K562 (cell line): ENCODE measurements at regions not wholly inside any gene's neighbourhood (a gene's known extent, or its start where the extent isn't known, plus 50 kb on each side); places are given as distances from the start of the nearest gene placed in this dataset.

ENCODE experiments used
- ATAC-seq: fragments of 200-7000 bp; cut with Tn5 transposase; 3 replicates; pipeline ENCODE4 v1.9.1; 2020; ENCODE audit warnings: moderate library complexity
- BruUV-seq: library from RNA; stranded (reverse); fragments of 400-500 nt; replicated peaks from 2 replicates; lab custom pipeline; 2021; lab: Mats Ljungman, UMichigan
- CTCF ChIA-PET: fragments of 300-600 bp; formaldehyde crosslinking; extraction: SDS; loops from one replicate; lab custom pipeline; 2021; ENCODE audit warnings: low intra/inter-chr PET ratio; lab: Yijun Ruan, JAX
- POLR2A ChIA-PET: fragments of 300-600, 350-650 bp; sonication (Branson Sonifier 250); formaldehyde crosslinking; extraction: SDS; loops from one replicate; lab custom pipeline; 2021; ENCODE audit warnings: antibody characterized with exemption, inconsistent platforms; lab: Yijun Ruan, JAX
- DNase-seq, 4 experiments: peaks; one replicate each; pipeline versions ENCODE4 v3.0.0 to v3.0.0-alpha.2; 2011 to 2018; ENCODE audit warnings: low spot score in 3 of 4, mixed read lengths in 3 of 4; ENCODE audit errors: extremely low read depth in 1 of 4
- FAIRE-seq: peaks from 2 replicates; lab custom pipeline; 2011; peaks lifted over from hg19 to GRCh38; lab: Jason Lieb, UNC
- H2AFZ ChIP-seq: 2 replicates; pipeline ENCODE4 v1.6.0; 2011; ENCODE audit warnings: low read depth, low read length, control low read depth, inconsistent platforms
- H3K27ac ChIP-seq: fragments of 200-600 bp; 3 replicates; pipeline ENCODE4 v1.8.0; 2011; ENCODE audit warnings: low read depth, mild to moderate bottlenecking, control low read depth, inconsistent platforms, low read length, moderate library complexity, mixed read lengths; ENCODE audit errors: extremely low read depth
- H3K27me3 ChIP-seq, 2 experiments: fragments of 300-600 bp in 1 of 2; 2 replicates in 1 of 2; 3 replicates in 1 of 2; pipeline versions ENCODE4 v1.6.0 to v1.8.0; 2011; ENCODE audit warnings: inconsistent platforms in 2 of 2, low read length in 2 of 2, mild to moderate bottlenecking in 1 of 2, mixed read lengths in 1 of 2, moderate library complexity in 1 of 2; ENCODE audit not compliant: control insufficient read depth in 2 of 2, insufficient read depth in 2 of 2
- H3K36me3 ChIP-seq: fragments of 300-600 bp; 3 replicates; pipeline ENCODE4 v1.8.0; 2011; ENCODE audit warnings: mild to moderate bottlenecking, low read length, inconsistent platforms; ENCODE audit not compliant: control insufficient read depth, insufficient read depth
- H3K4me1 ChIP-seq, 2 experiments: fragments of 200-600 bp in 1 of 2; replicated peaks in 1 of 2; 2 replicates in 1 of 2; 3 replicates in 1 of 2; pipeline versions ENCODE4 v1.5.1 to v1.8.0; 2011; ENCODE audit warnings: inconsistent platforms in 2 of 2, low read length in 2 of 2, mild to moderate bottlenecking in 1 of 2, mixed read lengths in 1 of 2, moderate library complexity in 1 of 2; ENCODE audit not compliant: control insufficient read depth in 2 of 2, insufficient read depth in 2 of 2
- H3K4me2 ChIP-seq: 2 replicates; pipeline ENCODE4 v1.6.1; 2011; ENCODE audit warnings: low read length, control low read depth, inconsistent platforms, mixed read lengths; ENCODE audit not compliant: insufficient read depth
- H3K4me3 ChIP-seq: fragments of 200-600 bp; sonication (generic), shearing (Covaris generic); 2 replicates; pipeline ENCODE4 v1.5.1; 2016; ENCODE audit warnings: control low read depth, inconsistent platforms
- H3K79me2 ChIP-seq: fragments of 200-600 bp; 3 replicates; pipeline ENCODE4 v1.8.0; 2011; ENCODE audit warnings: low read length, inconsistent platforms; ENCODE audit not compliant: control insufficient read depth, insufficient read depth
- H3K9ac ChIP-seq, 2 experiments: 2 replicates each; pipeline versions ENCODE4 v1.6.0 to v1.6.1; 2011; ENCODE audit warnings: low read depth in 2 of 2, low read length in 2 of 2, control low read depth in 1 of 2, inconsistent platforms in 1 of 2, mild to moderate bottlenecking in 1 of 2, mixed read lengths in 1 of 2; ENCODE audit not compliant: insufficient read depth in 1 of 2
- H3K9me1 ChIP-seq: one replicate; pipeline ENCODE4 v1.6.0; 2011; ENCODE audit warnings: inconsistent platforms, mild to moderate bottlenecking, low read length, moderate library complexity; ENCODE audit not compliant: control insufficient read depth, insufficient read depth
- H3K9me3 ChIP-seq: replicated peaks from 2 replicates; pipeline ENCODE4 v1.5.1; 2011; ENCODE audit warnings: low read depth, low read length, inconsistent platforms; ENCODE audit not compliant: control insufficient read depth, insufficient read depth
- H4K20me1 ChIP-seq: replicated peaks from 2 replicates; pipeline ENCODE4 v1.6.1; 2011; ENCODE audit warnings: low read length, inconsistent platforms, mixed read lengths; ENCODE audit not compliant: control insufficient read depth, insufficient read depth
- MCM3 ChIP-seq: fragments of 450-650 bp; IDR thresholded peaks from 2 replicates; pipeline ENCODE4 v1.6.1; 2016
- PHF8 ChIP-seq: fragments of 200-600 bp; sonication (generic); IDR thresholded peaks from 2 replicates; pipeline ENCODE4 v1.6.1; 2012; ENCODE audit warnings: mixed run types, mild to moderate bottlenecking, inconsistent platforms, low read length, moderate library complexity, borderline replicate concordance
- SRSF9 ChIP-seq: fragments of 200-400 bp; formaldehyde crosslinking; IDR thresholded peaks from 2 replicates; pipeline ENCODE4 v1.6.1; 2017; ENCODE audit warnings: low read depth, low read length, borderline replicate concordance
- ZBTB17 ChIP-seq: fragments of 450-650 bp; formaldehyde crosslinking; IDR thresholded peaks from 2 replicates; pipeline ENCODE4 v1.4.0; 2020; ENCODE audit warnings: mild to moderate bottlenecking
- ZC3H4 ChIP-seq: sonication (generic); formaldehyde crosslinking; IDR thresholded peaks from 2 replicates; pipeline ENCODE4 v1.9.0; 2021; ENCODE audit warnings: missing genetic modification reagents, borderline replicate concordance
- ZNF143 ChIP-seq: sonication (generic); formaldehyde crosslinking; IDR thresholded peaks from 2 replicates; pipeline ENCODE4 v1.9.0; 2022; ENCODE audit warnings: mild to moderate bottlenecking, missing genetic modification reagents
- ZNF589 ChIP-seq: fragments of 200-800 bp; sonication (Bioruptor generic); IDR thresholded peaks from 2 replicates; pipeline ENCODE4 v1.6.1; 2016; ENCODE audit warnings: low read depth, missing genetic modification characterization, missing compliant biosample characterization
- WGBS: fragments of 100-300 bp; shearing (Covaris generic); methylation state at CpG from one replicate; pipeline ENCODE4 v1.1.6; 2016; ENCODE audit warnings: low coverage, mixed read lengths; ENCODE audit not compliant: insufficient coverage; ENCODE audit errors: missing lambda C conversion rate; 5-methylcytosine and 5-hydroxymethylcytosine counted together
- in situ Hi-C: fragments of 300-500 bp; cut with MboI; formaldehyde crosslinking; loops from 4 replicates; pipeline ENCODE4 v1.15.0; 2018; ENCODE audit warnings: inconsistent platforms, mixed read lengths
- intact Hi-C: fragments of 100-400 bp; cut with micrococcal nuclease; formaldehyde crosslinking; loops from 2 replicates; pipeline ENCODE4 v1.14.2; 2022
- TF ChIP-seq, protein P1 (sequence below): fragments of 250-450 bp; sonication (Bioruptor Pico); IDR thresholded peaks from 2 replicates; pipeline ENCODE4 v1.4.0; 2020

DNA sequence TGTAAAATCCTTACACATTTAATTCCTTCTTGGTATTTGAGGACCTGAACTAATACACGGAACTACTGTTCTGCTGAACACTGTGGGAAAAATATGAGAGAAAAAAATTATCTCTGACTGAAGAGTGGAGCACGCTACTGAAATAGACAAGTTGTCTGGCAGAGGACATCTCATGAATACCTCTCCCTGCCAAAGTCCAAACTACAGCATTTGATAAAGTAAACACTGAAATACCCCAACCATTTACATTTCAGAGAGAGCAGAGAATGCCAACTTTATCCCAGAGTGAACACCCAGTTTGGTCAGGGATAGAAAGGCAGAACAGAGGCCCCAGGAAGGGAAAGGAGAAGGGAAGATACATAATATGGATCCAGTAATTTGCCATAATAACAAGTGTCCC lies 920.7 kb downstream of the SQOR start:
- Histone ChIP-seq H3K79me2 (no peaks in the 10 kb centered on the region), H3K36me3 (no peaks in the 10 kb centered on the region), H3K9me3 (no peaks in the 10 kb centered on the region), H3K4me1 (no peaks in the 10 kb centered on the region), H3K4me2 (no peak overlapping the region), H2AFZ (no peak overlapping the region), H3K4me3 (no peak overlapping the region), H4K20me1 (no peaks in the 10 kb centered on the region), H3K9me1 (no peaks in the 10 kb centered on the region), H3K27ac (no peak overlapping the region), H3K9ac (no peak overlapping the region), H3K27me3 (no peaks in the 10 kb centered on the region)
- ATAC-seq (no peak), FAIRE-seq (no peak), DNase-seq (no peak)
- TF ChIP-seq PHF8 (no peak), ZNF143 (CRISPR knock-in tag) (no peak)
- WGBS, result 0% methylated on average over 2 of the region's 2 CpGs
- no TSS peak for BruUV-seq
- in situ Hi-C loops, result no loop called here
- POLR2A ChIA-PET, result no interaction called here
- CTCF ChIA-PET, result no interaction called here
- intact Hi-C loops, result no loop called here

DNA sequence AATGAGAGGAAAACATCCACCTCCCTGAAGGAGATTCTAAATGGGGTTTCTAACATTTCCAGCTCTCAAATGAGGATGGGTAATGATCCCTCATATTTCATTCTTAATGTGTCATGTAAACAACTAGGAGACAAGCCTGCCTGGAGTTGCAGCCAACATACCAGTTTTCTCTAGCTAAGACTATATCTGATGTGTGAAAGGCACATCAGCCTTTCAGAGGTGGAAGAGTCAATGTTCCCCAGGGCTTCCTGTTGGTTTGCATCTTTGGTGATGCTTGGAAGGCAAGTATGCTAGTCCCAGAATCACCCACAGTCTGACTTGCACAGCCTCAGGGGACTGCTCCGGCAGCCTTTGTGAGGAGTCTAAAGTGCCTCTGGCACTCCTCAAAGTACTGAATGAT lies 921.2 kb downstream of the SQOR start:
- DNase-seq (no peak), FAIRE-seq (no peak), ATAC-seq (no peak)
- Histone ChIP-seq H3K9me1 (no peaks in the 10 kb centered on the region), H3K79me2 (no peaks in the 10 kb centered on the region), H3K9me3 (no peaks in the 10 kb centered on the region), H3K9ac (no peak overlapping the region), H3K27ac (no peak overlapping the region), H2AFZ (no peak overlapping the region), H3K36me3 (no peaks in the 10 kb centered on the region), H3K4me1 (no peaks in the 10 kb centered on the region), H3K27me3 (no peaks in the 10 kb centered on the region), H4K20me1 (no peaks in the 10 kb centered on the region), H3K4me2 (no peak overlapping the region), H3K4me3 (no peak overlapping the region)
- intact Hi-C loops (no loop called here), in situ Hi-C loops (no loop called here)
- WGBS, result 0% methylated on average over 1 of the region's 1 CpG
- TF ChIP-seq SRSF9, result no peak
- TF ChIP-seq, protein P1, sequence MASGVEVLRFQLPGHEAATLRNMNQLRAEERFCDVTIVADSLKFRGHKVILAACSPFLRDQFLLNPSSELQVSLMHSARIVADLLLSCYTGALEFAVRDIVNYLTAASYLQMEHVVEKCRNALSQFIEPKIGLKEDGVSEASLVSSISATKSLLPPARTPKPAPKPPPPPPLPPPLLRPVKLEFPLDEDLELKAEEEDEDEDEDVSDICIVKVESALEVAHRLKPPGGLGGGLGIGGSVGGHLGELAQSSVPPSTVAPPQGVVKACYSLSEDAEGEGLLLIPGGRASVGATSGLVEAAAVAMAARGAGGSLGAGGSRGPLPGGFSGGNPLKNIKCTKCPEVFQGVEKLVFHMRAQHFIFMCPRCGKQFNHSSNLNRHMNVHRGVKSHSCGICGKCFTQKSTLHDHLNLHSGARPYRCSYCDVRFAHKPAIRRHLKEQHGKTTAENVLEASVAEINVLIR (CRISPR knock-in tag), result no peak
- TF ChIP-seq ZBTB17 (CRISPR knock-in tag), result no peak
- no peak for TF ChIP-seq ZC3H4 (CRISPR knock-in tag)
- TF ChIP-seq ZNF589, result no peak
- no peak for TF ChIP-seq MCM3
- BruUV-seq, result no TSS peak
- ChIA-PET POLR2A (no interaction called here), CTCF (no interaction called here)
